Transverse colon (tissue), 3 donors: ENCODE measurements at regions not wholly inside any gene's neighbourhood (a gene's known extent, or its start where the extent isn't known, plus 50 kb on each side); places are given as distances from the start of the nearest gene placed in this dataset.

Experiments used
- POLR2A ChIP-seq: fragments of 450-650 bp; IDR thresholded peaks from one replicate; pipeline ENCODE4 v1.6.1; 2016; ENCODE audit warnings: antibody characterized with exemption, mild to moderate bottlenecking, moderate library complexity
- TF ChIP-seq, protein P1 (sequence below), 5 experiments: fragments of 200-600 bp in 3 of 5; fragments of 450-650 bp in 2 of 5; sonication (generic) in 3 of 5; IDR thresholded peaks; 1 replicate in 2 of 5; 2 replicates in 3 of 5; pipeline ENCODE4 v1.5.1; 2016 to 2017; ENCODE audit warnings: antibody characterized with exemption in 5 of 5, inconsistent platforms in 3 of 5, mild to moderate bottlenecking in 2 of 5, moderate library complexity in 1 of 5

DNA sequence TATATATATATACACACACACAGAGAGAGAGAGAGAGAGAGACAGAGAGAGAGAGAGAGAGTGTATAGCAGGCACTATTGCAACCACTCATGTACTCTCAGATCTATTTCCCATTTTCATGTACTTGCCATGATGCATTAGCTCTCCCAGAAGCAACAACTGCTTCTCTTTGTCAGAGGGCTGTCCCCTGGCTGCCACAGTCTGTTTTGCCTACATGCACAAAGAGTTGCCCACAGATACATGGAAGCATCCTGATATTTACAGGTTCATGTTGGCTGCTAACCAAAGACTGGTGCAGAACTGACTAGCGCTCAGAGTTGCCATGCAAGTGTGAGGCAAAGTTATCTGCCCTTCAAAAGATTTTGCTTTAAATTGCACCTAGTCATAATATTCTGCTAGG, 469.3 kb upstream of the ZNF804A start:
- TF ChIP-seq POLR2A, result no peak
- TF ChIP-seq, protein P1, sequence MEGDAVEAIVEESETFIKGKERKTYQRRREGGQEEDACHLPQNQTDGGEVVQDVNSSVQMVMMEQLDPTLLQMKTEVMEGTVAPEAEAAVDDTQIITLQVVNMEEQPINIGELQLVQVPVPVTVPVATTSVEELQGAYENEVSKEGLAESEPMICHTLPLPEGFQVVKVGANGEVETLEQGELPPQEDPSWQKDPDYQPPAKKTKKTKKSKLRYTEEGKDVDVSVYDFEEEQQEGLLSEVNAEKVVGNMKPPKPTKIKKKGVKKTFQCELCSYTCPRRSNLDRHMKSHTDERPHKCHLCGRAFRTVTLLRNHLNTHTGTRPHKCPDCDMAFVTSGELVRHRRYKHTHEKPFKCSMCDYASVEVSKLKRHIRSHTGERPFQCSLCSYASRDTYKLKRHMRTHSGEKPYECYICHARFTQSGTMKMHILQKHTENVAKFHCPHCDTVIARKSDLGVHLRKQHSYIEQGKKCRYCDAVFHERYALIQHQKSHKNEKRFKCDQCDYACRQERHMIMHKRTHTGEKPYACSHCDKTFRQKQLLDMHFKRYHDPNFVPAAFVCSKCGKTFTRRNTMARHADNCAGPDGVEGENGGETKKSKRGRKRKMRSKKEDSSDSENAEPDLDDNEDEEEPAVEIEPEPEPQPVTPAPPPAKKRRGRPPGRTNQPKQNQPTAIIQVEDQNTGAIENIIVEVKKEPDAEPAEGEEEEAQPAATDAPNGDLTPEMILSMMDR (IDR thresholded peaks at IDR 0.05), result no peak
